H1 (cell line): ENCODE measurements at regions not wholly inside any gene's neighbourhood (a gene's known extent, or its start where the extent isn't known, plus 50 kb on each side); places are given as distances from the start of the nearest gene placed in this dataset.

ENCODE experiments used
- CEBPB ChIP-seq: IDR thresholded peaks from 2 replicates; pipeline ENCODE4 v1.6.1; 2012; ENCODE audit warnings: low read depth, low read length
- CHD1 ChIP-seq: IDR thresholded peaks from 2 replicates; pipeline ENCODE4 v1.6.1; 2012; ENCODE audit warnings: low read depth, low read length, improper control_type of control experiment
- CHD2 ChIP-seq: IDR thresholded peaks from 2 replicates; pipeline ENCODE4 v1.6.1; 2012; ENCODE audit warnings: low read length, improper control_type of control experiment
- FOSL1 ChIP-seq: IDR thresholded peaks from 2 replicates; pipeline ENCODE4 v1.6.1; 2011; ENCODE audit warnings: mild to moderate bottlenecking, low read depth, low read length, moderate library complexity; ENCODE audit not compliant: insufficient read depth
- KDM1A ChIP-seq: fragments of 200-600, 300-600 bp; sonication (generic); IDR thresholded peaks from 2 replicates; pipeline ENCODE4 v1.7.1; 2016; ENCODE audit warnings: mild to moderate bottlenecking, low read length, borderline replicate concordance
- PHF8 ChIP-seq: fragments of 200-600 bp; sonication (generic); conservative IDR thresholded peaks from 2 replicates; pipeline ENCODE4 v1.7.1; 2012; ENCODE audit warnings: low read depth, mild to moderate bottlenecking, inconsistent platforms, low read length, moderate library complexity
- RFX5 ChIP-seq: IDR thresholded peaks from 2 replicates; pipeline ENCODE4 v1.6.1; 2011; ENCODE audit warnings: low read depth, low read length, improper control_type of control experiment, borderline replicate concordance
- RXRA ChIP-seq: IDR thresholded peaks from 2 replicates; pipeline ENCODE4 v1.6.1; 2011; ENCODE audit warnings: low read depth, mild to moderate bottlenecking, low read length, moderate library complexity; ENCODE audit not compliant: insufficient read depth
- SIN3A ChIP-seq, 2 experiments: IDR thresholded peaks in 1 of 2; conservative IDR thresholded peaks in 1 of 2; 2 replicates each; pipeline ENCODE4 v1.6.1; 2011 to 2012; ENCODE audit warnings: low read length in 2 of 2, improper control_type of control experiment in 1 of 2, low read depth in 1 of 2, mild to moderate bottlenecking in 1 of 2
- TAF7 ChIP-seq: optimal IDR thresholded peaks from 2 replicates; pipeline ENCODE3; 2011; ENCODE audit warnings: low read depth, mild to moderate bottlenecking, inconsistent platforms, low read length, moderate library complexity, borderline replicate concordance
- YY1 ChIP-seq: IDR thresholded peaks from 2 replicates; pipeline ENCODE4 v1.6.1; 2011; ENCODE audit warnings: low read depth, mild to moderate bottlenecking, low read length
- ZNF274 ChIP-seq: IDR thresholded peaks from 2 replicates; pipeline ENCODE4 v1.7.0; 2012; ENCODE audit warnings: low read length, borderline replicate concordance; ENCODE audit errors: extremely low read depth
- TF ChIP-seq, protein P1 (sequence below): fragments of 300-600 bp; sonication (generic); IDR thresholded peaks from 2 replicates; pipeline ENCODE4 v1.7.1; 2012; ENCODE audit warnings: low read length, moderate library complexity, mild to moderate bottlenecking, inconsistent platforms; ENCODE audit not compliant: insufficient replicate concordance

DNA sequence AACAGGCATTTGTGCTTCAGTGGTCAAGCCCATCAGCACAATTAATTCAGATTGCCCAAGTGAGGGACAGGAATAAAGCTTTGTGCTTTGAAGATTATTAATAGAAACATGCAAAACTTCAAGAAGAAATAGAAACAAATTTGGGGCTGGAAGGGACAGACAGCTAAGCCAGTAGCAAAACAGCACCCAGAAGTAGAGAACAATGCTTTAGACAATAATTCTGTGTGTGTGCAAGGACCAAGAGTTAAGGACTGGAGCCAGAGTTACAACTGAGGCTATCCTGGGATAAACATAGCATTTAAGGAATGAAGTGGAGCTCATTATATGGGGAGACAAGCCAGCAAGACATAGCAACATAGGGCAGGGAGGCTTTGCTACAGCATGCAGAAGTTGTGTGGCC lies 251.9 kb upstream of the DAB1 start (continued):
- TF ChIP-seq, protein P1, sequence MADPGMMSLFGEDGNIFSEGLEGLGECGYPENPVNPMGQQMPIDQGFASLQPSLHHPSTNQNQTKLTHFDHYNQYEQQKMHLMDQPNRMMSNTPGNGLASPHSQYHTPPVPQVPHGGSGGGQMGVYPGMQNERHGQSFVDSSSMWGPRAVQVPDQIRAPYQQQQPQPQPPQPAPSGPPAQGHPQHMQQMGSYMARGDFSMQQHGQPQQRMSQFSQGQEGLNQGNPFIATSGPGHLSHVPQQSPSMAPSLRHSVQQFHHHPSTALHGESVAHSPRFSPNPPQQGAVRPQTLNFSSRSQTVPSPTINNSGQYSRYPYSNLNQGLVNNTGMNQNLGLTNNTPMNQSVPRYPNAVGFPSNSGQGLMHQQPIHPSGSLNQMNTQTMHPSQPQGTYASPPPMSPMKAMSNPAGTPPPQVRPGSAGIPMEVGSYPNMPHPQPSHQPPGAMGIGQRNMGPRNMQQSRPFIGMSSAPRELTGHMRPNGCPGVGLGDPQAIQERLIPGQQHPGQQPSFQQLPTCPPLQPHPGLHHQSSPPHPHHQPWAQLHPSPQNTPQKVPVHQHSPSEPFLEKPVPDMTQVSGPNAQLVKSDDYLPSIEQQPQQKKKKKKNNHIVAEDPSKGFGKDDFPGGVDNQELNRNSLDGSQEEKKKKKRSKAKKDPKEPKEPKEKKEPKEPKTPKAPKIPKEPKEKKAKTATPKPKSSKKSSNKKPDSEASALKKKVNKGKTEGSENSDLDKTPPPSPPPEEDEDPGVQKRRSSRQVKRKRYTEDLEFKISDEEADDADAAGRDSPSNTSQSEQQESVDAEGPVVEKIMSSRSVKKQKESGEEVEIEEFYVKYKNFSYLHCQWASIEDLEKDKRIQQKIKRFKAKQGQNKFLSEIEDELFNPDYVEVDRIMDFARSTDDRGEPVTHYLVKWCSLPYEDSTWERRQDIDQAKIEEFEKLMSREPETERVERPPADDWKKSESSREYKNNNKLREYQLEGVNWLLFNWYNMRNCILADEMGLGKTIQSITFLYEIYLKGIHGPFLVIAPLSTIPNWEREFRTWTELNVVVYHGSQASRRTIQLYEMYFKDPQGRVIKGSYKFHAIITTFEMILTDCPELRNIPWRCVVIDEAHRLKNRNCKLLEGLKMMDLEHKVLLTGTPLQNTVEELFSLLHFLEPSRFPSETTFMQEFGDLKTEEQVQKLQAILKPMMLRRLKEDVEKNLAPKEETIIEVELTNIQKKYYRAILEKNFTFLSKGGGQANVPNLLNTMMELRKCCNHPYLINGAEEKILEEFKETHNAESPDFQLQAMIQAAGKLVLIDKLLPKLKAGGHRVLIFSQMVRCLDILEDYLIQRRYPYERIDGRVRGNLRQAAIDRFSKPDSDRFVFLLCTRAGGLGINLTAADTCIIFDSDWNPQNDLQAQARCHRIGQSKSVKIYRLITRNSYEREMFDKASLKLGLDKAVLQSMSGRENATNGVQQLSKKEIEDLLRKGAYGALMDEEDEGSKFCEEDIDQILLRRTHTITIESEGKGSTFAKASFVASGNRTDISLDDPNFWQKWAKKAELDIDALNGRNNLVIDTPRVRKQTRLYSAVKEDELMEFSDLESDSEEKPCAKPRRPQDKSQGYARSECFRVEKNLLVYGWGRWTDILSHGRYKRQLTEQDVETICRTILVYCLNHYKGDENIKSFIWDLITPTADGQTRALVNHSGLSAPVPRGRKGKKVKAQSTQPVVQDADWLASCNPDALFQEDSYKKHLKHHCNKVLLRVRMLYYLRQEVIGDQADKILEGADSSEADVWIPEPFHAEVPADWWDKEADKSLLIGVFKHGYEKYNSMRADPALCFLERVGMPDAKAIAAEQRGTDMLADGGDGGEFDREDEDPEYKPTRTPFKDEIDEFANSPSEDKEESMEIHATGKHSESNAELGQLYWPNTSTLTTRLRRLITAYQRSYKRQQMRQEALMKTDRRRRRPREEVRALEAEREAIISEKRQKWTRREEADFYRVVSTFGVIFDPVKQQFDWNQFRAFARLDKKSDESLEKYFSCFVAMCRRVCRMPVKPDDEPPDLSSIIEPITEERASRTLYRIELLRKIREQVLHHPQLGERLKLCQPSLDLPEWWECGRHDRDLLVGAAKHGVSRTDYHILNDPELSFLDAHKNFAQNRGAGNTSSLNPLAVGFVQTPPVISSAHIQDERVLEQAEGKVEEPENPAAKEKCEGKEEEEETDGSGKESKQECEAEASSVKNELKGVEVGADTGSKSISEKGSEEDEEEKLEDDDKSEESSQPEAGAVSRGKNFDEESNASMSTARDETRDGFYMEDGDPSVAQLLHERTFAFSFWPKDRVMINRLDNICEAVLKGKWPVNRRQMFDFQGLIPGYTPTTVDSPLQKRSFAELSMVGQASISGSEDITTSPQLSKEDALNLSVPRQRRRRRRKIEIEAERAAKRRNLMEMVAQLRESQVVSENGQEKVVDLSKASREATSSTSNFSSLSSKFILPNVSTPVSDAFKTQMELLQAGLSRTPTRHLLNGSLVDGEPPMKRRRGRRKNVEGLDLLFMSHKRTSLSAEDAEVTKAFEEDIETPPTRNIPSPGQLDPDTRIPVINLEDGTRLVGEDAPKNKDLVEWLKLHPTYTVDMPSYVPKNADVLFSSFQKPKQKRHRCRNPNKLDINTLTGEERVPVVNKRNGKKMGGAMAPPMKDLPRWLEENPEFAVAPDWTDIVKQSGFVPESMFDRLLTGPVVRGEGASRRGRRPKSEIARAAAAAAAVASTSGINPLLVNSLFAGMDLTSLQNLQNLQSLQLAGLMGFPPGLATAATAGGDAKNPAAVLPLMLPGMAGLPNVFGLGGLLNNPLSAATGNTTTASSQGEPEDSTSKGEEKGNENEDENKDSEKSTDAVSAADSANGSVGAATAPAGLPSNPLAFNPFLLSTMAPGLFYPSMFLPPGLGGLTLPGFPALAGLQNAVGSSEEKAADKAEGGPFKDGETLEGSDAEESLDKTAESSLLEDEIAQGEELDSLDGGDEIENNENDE = no peak
- TF ChIP-seq CEBPB (no peak), SIN3A (conservative IDR thresholded peaks at IDR 0.05 in 1 of 2, IDR thresholded peaks at IDR 0.05 in 1 of 2; ENCODE audit: low read depth in 1 of 2, low read length in 2 of 2) (no peak), RFX5 (no peak), RXRA (no peak), CHD1 (no peak), ZNF274 (no peak), TAF7 (no peak), YY1 (no peak), FOSL1 (no peak), CHD2 (no peak), KDM1A (no peak), PHF8 (no peak)
